ENCODE measurements at regions not wholly inside any gene's neighbourhood (a gene's known extent, or its start where the extent isn't known, plus 50 kb on each side); places are given as distances from the start of the nearest gene placed in this dataset.
"Not testable (repeated sequence)": the region's sequence is repeated elsewhere in the genome, so short reads cannot be mapped to it uniquely, and the experiment has no call there.

- no peak for DNase-seq
Measured at GRCh38 chr10:119996944-119997343, 104.4 kb downstream of the SEC23IP start.

DNA sequence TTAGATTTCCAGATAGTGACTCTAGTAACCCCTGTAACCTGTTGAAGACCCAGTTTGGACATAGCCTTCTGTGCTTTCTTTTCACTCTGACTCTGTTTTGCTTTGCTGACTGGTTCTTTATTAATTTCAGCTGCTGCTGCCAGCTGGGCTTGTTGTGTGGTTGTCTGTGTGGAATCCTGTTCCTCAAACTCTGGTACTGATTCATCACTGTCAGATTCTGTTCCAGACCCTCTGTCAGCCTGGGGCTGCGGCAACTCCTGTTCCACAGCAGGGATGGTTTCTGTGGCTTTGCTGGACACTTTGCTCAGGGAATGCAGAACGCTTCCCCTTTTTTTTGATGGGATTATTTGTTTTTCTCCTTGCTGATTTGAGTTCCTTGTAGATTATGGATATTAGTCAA is 104.9 kb downstream of the SEC23IP start:
- DNase-seq, result no peak

DNA sequence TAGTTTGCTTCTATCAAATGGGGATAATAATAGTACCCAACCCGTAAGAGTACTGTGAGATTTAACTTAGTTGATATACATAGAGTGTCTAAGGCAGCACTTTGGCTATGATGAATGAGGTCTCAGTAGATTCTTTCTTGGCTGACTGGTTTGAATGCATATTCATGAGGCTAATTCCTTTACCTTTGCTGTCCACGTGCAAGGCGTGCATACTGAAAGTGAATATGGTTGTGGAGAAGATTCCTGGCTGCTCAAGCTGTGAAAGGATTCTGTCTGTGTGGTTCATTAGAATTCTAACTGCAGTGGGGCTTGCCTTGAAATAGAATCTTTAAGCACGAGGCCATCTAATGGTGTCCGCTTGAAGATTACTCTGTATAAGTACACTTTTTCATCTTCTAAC is 110.3 kb downstream of the SEC23IP start:
- no peak for DNase-seq

GRCh38 chr10:120005207-120006201 is 113.0 kb downstream of the SEC23IP start:
- no peak for DNase-seq

DNA sequence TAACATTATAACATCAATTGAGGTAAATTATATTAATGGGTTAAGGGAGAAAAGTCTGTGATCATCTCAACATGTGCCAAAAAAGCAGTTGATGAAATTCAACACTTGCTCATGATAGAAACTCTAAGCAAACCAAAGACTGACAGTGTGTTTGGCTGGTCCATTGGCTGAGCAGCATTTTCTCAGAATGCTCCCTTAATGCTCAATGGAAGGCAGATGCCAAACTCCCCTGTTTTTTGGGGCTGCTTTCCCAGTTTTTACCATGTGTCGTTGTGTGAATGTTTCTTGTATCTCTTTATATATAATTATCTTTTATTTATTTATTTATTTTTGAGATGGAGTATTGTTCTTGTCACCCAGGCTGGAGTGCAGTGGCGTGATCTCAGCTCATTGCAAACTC is 114.7 kb downstream of the SEC23IP start:
- no peak for DNase-seq

GRCh38 chr10:120011359-120012130 is 119.0 kb downstream of the SEC23IP start:
- DNase-seq, result no peak

DNA sequence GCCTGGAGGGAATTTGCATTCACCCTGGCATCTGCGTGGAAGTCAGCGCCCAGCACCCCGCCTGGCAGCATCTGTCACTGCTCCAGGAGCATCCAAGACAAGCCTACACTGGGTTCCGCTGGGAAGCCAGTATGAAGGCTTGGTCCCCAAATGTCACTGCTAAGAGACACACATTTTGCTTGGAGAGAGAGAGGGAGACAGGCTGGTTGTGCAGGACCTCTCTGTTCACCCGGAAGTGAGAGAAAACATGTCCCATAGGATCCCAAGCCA is 119.5 kb downstream of the SEC23IP start:
- no peak for DNase-seq

DNA sequence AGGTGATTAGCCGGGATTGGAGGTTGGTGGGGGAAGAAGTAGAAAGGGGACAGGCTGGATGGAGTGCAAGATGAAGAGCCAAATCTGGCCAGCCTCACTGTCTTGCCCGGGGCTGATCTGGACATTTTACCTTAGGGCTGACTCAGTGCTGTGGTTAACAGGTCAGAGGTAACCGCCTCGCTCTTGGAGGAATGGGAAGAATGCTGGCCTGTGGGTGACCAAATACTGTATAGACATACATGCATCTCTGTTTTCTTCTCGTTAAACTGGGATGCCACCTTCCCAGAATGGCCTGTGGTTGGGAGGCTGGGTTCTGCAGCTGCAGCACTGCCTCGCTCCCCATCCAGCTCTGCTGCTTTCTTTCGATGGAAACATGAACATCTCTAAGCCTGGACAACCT is 120.0 kb downstream of the SEC23IP start:
- no peak for DNase-seq

GRCh38 chr10:120014031-120014430 is 121.5 kb downstream of the SEC23IP start:
- DNase-seq, result no peak

- DNase-seq, result no peak
Measured at GRCh38 chr10:120015064-120015463, 122.5 kb downstream of the SEC23IP start.

- no peak for DNase-seq
Measured at GRCh38 chr10:120016906-120017305, 124.4 kb downstream of the SEC23IP start.

GRCh38 chr10:120017733-120018417 is 125.3 kb downstream of the SEC23IP start:
- no peak for DNase-seq

DNA sequence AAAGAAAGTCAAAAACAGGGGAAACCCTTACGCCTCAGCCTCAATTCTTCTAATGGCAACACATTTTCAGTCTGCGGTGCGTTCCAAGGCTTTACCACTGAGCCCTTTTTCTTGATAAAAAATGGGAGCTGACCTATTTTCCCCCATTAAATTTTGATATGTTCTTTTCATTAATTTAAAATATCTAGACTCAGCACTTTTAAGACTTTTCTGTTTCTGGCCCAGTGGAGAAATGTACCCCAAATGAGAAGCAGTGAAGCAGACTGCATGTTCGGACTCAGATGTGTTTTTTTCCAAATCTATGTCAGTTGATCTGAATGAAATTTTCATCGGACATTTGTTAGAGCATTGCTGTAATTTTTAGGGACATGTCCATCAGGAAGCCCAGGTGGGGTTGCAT is 126.2 kb downstream of the SEC23IP start:
- DNase-seq, result no peak

DNA sequence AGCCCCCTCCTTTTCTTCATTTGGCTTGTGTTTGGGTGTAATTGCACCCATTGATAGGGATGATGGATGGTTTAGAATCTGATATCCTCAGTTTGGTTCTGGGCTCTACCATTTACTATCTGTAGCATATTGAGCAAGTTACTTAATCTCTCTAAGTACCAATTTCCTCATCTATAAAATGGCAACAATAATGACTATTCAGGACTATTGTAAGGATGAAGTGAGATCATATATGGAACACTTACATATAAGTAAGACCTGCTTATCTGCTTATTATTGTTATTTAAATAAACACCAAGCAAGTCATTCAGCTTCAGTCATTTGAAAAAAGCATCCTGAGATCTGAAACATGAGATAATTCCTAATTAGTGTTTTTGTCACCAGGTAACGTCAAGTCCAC is 127.0 kb downstream of the SEC23IP start:
- DNase-seq, result no peak

DNA sequence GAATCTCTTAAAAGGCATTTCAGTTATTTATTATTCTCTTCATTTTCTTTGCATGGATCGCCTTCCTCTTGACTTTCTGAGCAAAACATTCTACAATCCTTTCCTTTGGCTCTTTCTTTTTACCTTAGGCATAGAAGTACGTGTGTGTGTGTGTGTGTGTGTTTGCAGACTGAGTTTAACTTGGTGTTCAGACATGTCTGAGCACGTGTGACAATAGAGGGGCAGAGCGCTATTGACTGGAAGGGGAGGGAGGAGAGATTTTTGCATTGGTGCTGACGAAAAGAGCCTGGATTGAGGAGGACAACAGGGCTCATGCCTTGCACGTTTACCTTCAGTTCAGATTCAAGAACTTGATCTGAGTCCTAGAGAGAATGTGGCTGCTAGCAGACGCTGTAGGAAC is 129.8 kb downstream of the SEC23IP start:
- DNase-seq, result no peak

DNA sequence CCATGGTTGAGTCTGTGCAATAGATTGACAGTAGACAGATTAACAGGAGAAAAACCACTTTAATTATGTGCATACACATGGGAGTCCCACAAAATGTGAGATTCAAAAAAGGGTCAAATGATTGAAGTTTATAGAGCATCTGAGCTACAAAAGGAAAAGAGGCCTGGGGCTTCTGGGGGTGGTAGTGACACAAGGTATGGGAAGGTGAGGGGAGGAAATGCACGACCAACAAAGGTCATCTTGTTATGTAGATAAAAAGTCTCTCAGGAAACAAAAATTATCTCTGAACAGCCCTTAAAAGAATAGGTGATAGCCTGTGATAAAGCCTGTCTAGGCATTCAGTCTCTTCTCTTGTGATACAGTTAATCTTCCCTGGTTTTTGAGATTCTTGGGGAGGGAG is 141.7 kb downstream of the SEC23IP start:
- no peak for DNase-seq

DNA sequence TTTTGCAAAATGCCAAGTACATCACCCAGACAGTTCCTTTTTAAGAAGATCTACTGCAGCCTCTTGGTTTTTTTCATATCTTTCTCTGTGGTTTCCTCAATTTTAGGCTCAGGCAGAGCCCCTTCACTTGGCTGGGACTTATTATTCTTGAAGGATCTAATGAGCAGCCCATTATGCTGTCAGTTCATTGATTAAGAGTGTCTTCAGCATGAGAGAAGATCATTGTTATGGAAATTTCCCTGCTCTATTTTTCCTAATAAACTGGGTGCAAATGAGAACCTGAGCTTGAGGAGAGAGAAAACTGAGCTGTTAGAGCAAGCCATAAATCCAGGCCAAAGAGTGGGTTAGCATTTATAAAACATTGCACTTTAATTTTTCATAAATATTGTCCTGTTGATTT is 146.5 kb downstream of the SEC23IP start:
- no peak for DNase-seq

- DNase-seq, result no peak
Measured at GRCh38 chr10:120039826-120040225, 147.3 kb downstream of the SEC23IP start.

- no peak for DNase-seq
Measured at GRCh38 chr10:120041807-120042559, 149.5 kb downstream of the SEC23IP start.

- no peak for DNase-seq
Measured at GRCh38 chr10:120042705-120043104, 150.2 kb downstream of the SEC23IP start.

DNA sequence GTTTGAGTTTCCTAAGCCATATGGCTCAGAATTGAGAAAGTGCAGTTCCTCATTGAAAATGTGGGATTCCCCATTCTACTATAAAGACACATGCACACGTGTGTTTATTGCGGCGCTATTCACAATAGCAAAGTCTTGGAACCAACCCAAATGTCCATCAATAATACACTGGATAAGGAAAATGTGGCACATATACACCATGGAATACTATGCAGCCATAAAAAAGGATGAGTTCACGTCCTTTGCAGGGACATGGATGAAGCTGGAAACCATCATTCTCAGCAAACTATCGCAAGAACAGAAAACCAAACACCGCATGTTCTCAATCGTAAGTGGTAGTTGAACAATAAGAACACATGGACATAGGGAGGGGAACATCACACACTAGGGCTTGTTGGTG is 154.8 kb downstream of the SEC23IP start:
- DNase-seq, result not testable (repeated sequence)

- DNase-seq, result no peak
Measured at GRCh38 chr10:120047926-120048325, 155.4 kb downstream of the SEC23IP start.

- no peak for DNase-seq
Measured at GRCh38 chr10:120048391-120048790, 155.9 kb downstream of the SEC23IP start.
